H1 (cell line): ENCODE measurements at regions not wholly inside any gene's neighbourhood (a gene's known extent, or its start where the extent isn't known, plus 50 kb on each side); places are given as distances from the start of the nearest gene placed in this dataset.

ENCODE experiments used
- CTCF ChIA-PET: fragments of 300-600 bp; sonication (Branson Sonifier 250); formaldehyde crosslinking; loops from one replicate; lab custom pipeline; 2021; ENCODE audit not compliant: partially characterized antibody; lab: Charles Lee
- POLR2A ChIA-PET: fragments of 300-600 bp; sonication (Branson Sonifier 250); formaldehyde crosslinking; loops from one replicate; lab custom pipeline; 2021; ENCODE audit warnings: inconsistent platforms; ENCODE audit not compliant: partially characterized antibody; lab: Charles Lee
- DNase-seq, 2 experiments: peaks; one replicate each; pipeline versions ENCODE4 v3.0.0 to v3.0.0-alpha.2; 2010 to 2022; ENCODE audit warnings: low spot score in 2 of 2, low read depth in 1 of 2, mixed read lengths in 1 of 2
- FAIRE-seq: peaks from 2 replicates; lab custom pipeline; 2011; peaks lifted over from hg19 to GRCh38; lab: Jason Lieb, UNC
- H2AFZ ChIP-seq: 2 replicates; pipeline ENCODE4 v1.8.1; 2012; ENCODE audit warnings: low read length, inconsistent platforms
- H2AK5ac ChIP-seq: 2 replicates; pipeline ENCODE4 v1.6.1; 2013; ENCODE audit warnings: low read depth, low read length
- H2BK120ac ChIP-seq: replicated peaks from 2 replicates; pipeline ENCODE3; 2013; ENCODE audit warnings: low read depth, low read length, inconsistent platforms
- H2BK12ac ChIP-seq: 2 replicates; pipeline ENCODE4 v1.6.1; 2013; ENCODE audit warnings: low read depth, low read length
- H2BK15ac ChIP-seq: 2 replicates; pipeline ENCODE4 v1.6.1; 2013; ENCODE audit warnings: low read length
- H2BK20ac ChIP-seq: 2 replicates; pipeline ENCODE4 v1.6.1; 2013; ENCODE audit warnings: low read length
- H2BK5ac ChIP-seq: 2 replicates; pipeline ENCODE4 v1.6.1; 2013; ENCODE audit warnings: low read depth, low read length
- H3K14ac ChIP-seq: 2 replicates; pipeline ENCODE4 v1.6.1; 2013; ENCODE audit warnings: inconsistent platforms; ENCODE audit not compliant: insufficient read length
- H3K18ac ChIP-seq: 2 replicates; pipeline ENCODE4 v1.6.1; 2013; ENCODE audit warnings: low read length; ENCODE audit errors: extremely low read depth
- H3K23ac ChIP-seq: 2 replicates; pipeline ENCODE4 v1.6.1; 2013; ENCODE audit warnings: inconsistent platforms; ENCODE audit not compliant: insufficient read length
- H3K23me2 ChIP-seq: 2 replicates; pipeline ENCODE4 v1.6.1; 2013; ENCODE audit warnings: low read depth, low read length
- H3K27ac ChIP-seq: 2 replicates; pipeline ENCODE4 v1.6.1; 2011; ENCODE audit warnings: low read depth, low read length, inconsistent platforms
- H3K27me3 ChIP-seq, 4 experiments: replicated peaks in 1 of 4; 1 replicate in 1 of 4; 2 replicates in 3 of 4; pipeline versions ENCODE4 v1.6.1 to v1.8.1; 2011 to 2013; ENCODE audit warnings: low read length in 3 of 4, mild to moderate bottlenecking in 3 of 4, inconsistent platforms in 2 of 4, mixed read lengths in 2 of 4, moderate library complexity in 1 of 4; ENCODE audit not compliant: control insufficient read depth in 3 of 4, insufficient read depth in 3 of 4; ENCODE audit errors: extremely low read depth in 1 of 4
- H3K36me3 ChIP-seq, 4 experiments: 2 replicates each; pipeline versions ENCODE4 v1.6.1 to v1.8.1; 2011 to 2013; ENCODE audit warnings: mild to moderate bottlenecking in 4 of 4, low read length in 3 of 4, moderate library complexity in 2 of 4, control low read depth in 1 of 4, inconsistent platforms in 1 of 4; ENCODE audit not compliant: insufficient read depth in 4 of 4, control insufficient read depth in 2 of 4
- H3K4ac ChIP-seq: replicated peaks from 2 replicates; pipeline ENCODE3; 2013; ENCODE audit warnings: low read length, low read depth, mixed read lengths, inconsistent platforms; ENCODE audit not compliant: insufficient read length
- H3K4me1 ChIP-seq, 4 experiments: replicated peaks in 1 of 4; 1 replicate in 1 of 4; 2 replicates in 3 of 4; pipeline versions ENCODE4 v1.6.1 to v1.8.1; 2011 to 2013; ENCODE audit warnings: low read length in 3 of 4, inconsistent platforms in 2 of 4, mixed read lengths in 1 of 4; ENCODE audit not compliant: insufficient read depth in 4 of 4, control insufficient read depth in 3 of 4
- H3K4me2 ChIP-seq, 2 experiments: 2 replicates each; pipeline versions ENCODE4 v1.6.1 to v1.8.1; 2011 to 2013; ENCODE audit warnings: low read depth in 2 of 2, low read length in 2 of 2, control low read depth in 1 of 2, inconsistent platforms in 1 of 2, mild to moderate bottlenecking in 1 of 2; ENCODE audit not compliant: insufficient read depth in 1 of 2
- H3K4me3 ChIP-seq, 4 experiments: fragments of 200-600, 300-600 bp in 1 of 4; sonication (generic), shearing (Covaris generic), sonication (Bioruptor Twin) in 1 of 4; 2 replicates each; pipeline versions ENCODE4 v1.5.1 to v1.8.1; 2011 to 2016; ENCODE audit warnings: low read length in 4 of 4, low read depth in 3 of 4, control low read depth in 2 of 4, inconsistent platforms in 2 of 4, mild to moderate bottlenecking in 2 of 4, mixed read lengths in 1 of 4, moderate library complexity in 1 of 4; ENCODE audit not compliant: insufficient read depth in 2 of 4; ENCODE audit errors: extremely low read depth in 1 of 4
- H3K56ac ChIP-seq: replicated peaks from 2 replicates; pipeline ENCODE3; 2013; ENCODE audit warnings: low read depth, mild to moderate bottlenecking, mixed read lengths, low read length, inconsistent platforms; ENCODE audit not compliant: insufficient read length
- H3K79me1 ChIP-seq: 2 replicates; pipeline ENCODE4 v1.6.1; 2013; ENCODE audit warnings: low read depth, low read length, control low read depth
- H3K79me2 ChIP-seq, 2 experiments: 2 replicates each; pipeline versions ENCODE4 v1.6.1 to v1.8.1; 2012 to 2013; ENCODE audit warnings: low read length in 2 of 2, mild to moderate bottlenecking in 2 of 2, inconsistent platforms in 1 of 2; ENCODE audit not compliant: insufficient read depth in 2 of 2, control insufficient read depth in 1 of 2
- H3K9ac ChIP-seq, 4 experiments: replicated peaks in 1 of 4; 1 replicate in 1 of 4; 2 replicates in 3 of 4; pipeline versions ENCODE4 v1.6.1 to v1.8.1; 2011 to 2013; ENCODE audit warnings: low read depth in 3 of 4, low read length in 3 of 4, control low read depth in 2 of 4, mild to moderate bottlenecking in 2 of 4, moderate library complexity in 2 of 4, inconsistent platforms in 1 of 4; ENCODE audit errors: extremely low read depth in 1 of 4
- H3K9me3 ChIP-seq, 2 experiments: 2 replicates each; pipeline versions ENCODE4 v1.6.1 to v1.8.1; 2012 to 2013; ENCODE audit warnings: mild to moderate bottlenecking in 2 of 2, moderate library complexity in 2 of 2, control low read depth in 1 of 2, inconsistent platforms in 1 of 2, low read depth in 1 of 2, low read length in 1 of 2, mixed read lengths in 1 of 2; ENCODE audit not compliant: insufficient read depth in 2 of 2
- H4K20me1 ChIP-seq, 2 experiments: replicated peaks in 1 of 2; 2 replicates each; pipeline versions ENCODE3 to v1.8.1; 2011 to 2013; ENCODE audit warnings: inconsistent platforms in 2 of 2, low read length in 2 of 2, mild to moderate bottlenecking in 1 of 2; ENCODE audit not compliant: insufficient read depth in 2 of 2, control insufficient read depth in 1 of 2
- H4K5ac ChIP-seq: 2 replicates; pipeline ENCODE4 v1.6.1; 2013; ENCODE audit warnings: low read length, low read depth, mixed read lengths, inconsistent platforms; ENCODE audit not compliant: insufficient read length
- H4K8ac ChIP-seq: 2 replicates; pipeline ENCODE4 v1.8.0; 2013; ENCODE audit warnings: mild to moderate bottlenecking, moderate library complexity, low read length, inconsistent platforms; ENCODE audit not compliant: insufficient read depth; ENCODE audit errors: extremely low read depth
- H4K91ac ChIP-seq: replicated peaks from 2 replicates; pipeline ENCODE3; 2013; ENCODE audit warnings: low read length, mixed read lengths, inconsistent platforms; ENCODE audit not compliant: insufficient read length
- EGR1 ChIP-seq: IDR thresholded peaks from 2 replicates; pipeline ENCODE4 v1.6.1; 2011; ENCODE audit warnings: low read depth, low read length, borderline replicate concordance
- HDAC6 ChIP-seq: IDR thresholded peaks from one replicate; pipeline ENCODE4 v1.7.1; 2012; ENCODE audit warnings: low read depth, mild to moderate bottlenecking, inconsistent platforms, low read length, moderate library complexity
- WGBS, 2 experiments: shearing (Covaris generic) in 1 of 2; methylation state at CpG; one replicate each; pipeline versions ENCODE4 v1.1.6 to v1.1.7; 2013 to 2015; ENCODE audit warnings: low lambda C conversion rate in 2 of 2, mixed read lengths in 2 of 2, inconsistent platforms in 1 of 2, low coverage in 1 of 2, missing lambda C conversion rate in 1 of 2; ENCODE audit not compliant: insufficient replicate concordance in 2 of 2, insufficient coverage in 1 of 2, insufficient read length in 1 of 2; ENCODE audit errors: extremely low coverage in 1 of 2, missing lambda C conversion rate in 1 of 2; 5-methylcytosine and 5-hydroxymethylcytosine counted together

- H3K4me2 ChIP-seq: no peak overlapping the region
- no peaks in the 10 kb centered on the region for H3K27me3 ChIP-seq
- no peak overlapping the region for H4K91ac ChIP-seq
- no peak overlapping the region for H3K14ac ChIP-seq
- 87% methylated on average over 10 of the region's 10 CpGs; no CpG with 5 or more reads in 1 of the 2 experiments for WGBS, 2 experiments
- H3K27ac ChIP-seq: no peak overlapping the region
- CTCF ChIA-PET: interaction anchor here (0.9 to 9.3 kb wide), 5 partner anchors 9 to 217 kb away, joined by 3 to 60 read pairs (median 3); no protein-coding TSS in a partner anchor
- H2BK20ac ChIP-seq: 0 out of 2 replicates have a peak overlapping the region, but pooled peaks have one; percentile 38
- H4K5ac ChIP-seq: no peak overlapping the region
- DNase-seq (no peak), FAIRE-seq (no peak)
- no peak overlapping the region for H2AFZ ChIP-seq
- no peaks in the 10 kb centered on the region for H3K79me2 ChIP-seq
- H2BK5ac ChIP-seq: no peak overlapping the region
- no peak overlapping the region for H3K4ac ChIP-seq
- H2BK15ac ChIP-seq: no peak overlapping the region; the same call in 1 of the 2 replicates
- H2AK5ac ChIP-seq: no peak overlapping the region
- no peak overlapping the region for H3K4me3 ChIP-seq
- H3K36me3 ChIP-seq: no peaks in the 10 kb centered on the region
- no peak overlapping the region for H4K8ac ChIP-seq
- no peak overlapping the region for H2BK12ac ChIP-seq
- POLR2A ChIA-PET: interaction anchor here (1.0 to 1.2 kb wide), 2 partner anchors 13 to 22 kb away, joined by 3 to 4 read pairs; no protein-coding TSS in a partner anchor
- H2BK120ac ChIP-seq: no peak overlapping the region
- H3K9me3 ChIP-seq: no peaks in the 10 kb centered on the region
- H3K4me1 ChIP-seq: peaks cover 2 to 10% (median 8%) of the 10 kb centered on the region in 4 experiments; a peak in 5 of 7 replicates
- H4K20me1 ChIP-seq: no peaks in the 10 kb centered on the region
- no peaks in the 10 kb centered on the region for H3K23me2 ChIP-seq
- no peak overlapping the region for H3K56ac ChIP-seq
- no peak for TF ChIP-seq HDAC6
- no peak for TF ChIP-seq EGR1
- H3K9ac ChIP-seq: no peak overlapping the region
- H3K18ac ChIP-seq: peak overlapping the region; percentile 3; the same call in 1 of the 2 replicates
- H3K23ac ChIP-seq: no peak overlapping the region
- no peaks in the 10 kb centered on the region for H3K79me1 ChIP-seq
These were observed 240.1 kb downstream of the STIM2 start for GRCh38 chr4:27100713-27101112.
